ENCODE measurements at regions not wholly inside any gene's neighbourhood (a gene's known extent, or its start where the extent isn't known, plus 50 kb on each side); places are given as distances from the start of the nearest gene placed in this dataset.

GRCh38 chr10:31146491-31147209, 115.0 kb upstream of the ZNF438 start:
- DNase-seq: no peak

GRCh38 chr10:31147210-31147608, 115.5 kb upstream of the ZNF438 start:
- DNase-seq: no peak

GRCh38 chr10:31148951-31149350, 117.3 kb upstream of the ZNF438 start:
- no peak for DNase-seq

- DNase-seq: no peak
These were observed 118.3 kb upstream of the ZNF438 start for GRCh38 chr10:31149835-31150512.

GRCh38 chr10:31151301-31151700, 119.6 kb upstream of the ZNF438 start:
- DNase-seq: no peak

GRCh38 chr10:31152421-31153135, 120.9 kb upstream of the ZNF438 start:
- DNase-seq: no peak

GRCh38 chr10:31153161-31153560, 121.5 kb upstream of the ZNF438 start:
- DNase-seq: no peak

GRCh38 chr10:31153692-31154091, 122.0 kb upstream of the ZNF438 start:
- DNase-seq: no peak

GRCh38 chr10:31154996-31155395, 123.3 kb upstream of the ZNF438 start:
- DNase-seq: no peak

- no peak for DNase-seq
These were observed 125.7 kb upstream of the ZNF438 start for GRCh38 chr10:31157123-31158010.

GRCh38 chr10:31158011-31158658, 126.5 kb upstream of the ZNF438 start:
- no peak for DNase-seq

- DNase-seq: no peak
These were observed 134.9 kb upstream of the ZNF438 start for GRCh38 chr10:31166606-31167005.

GRCh38 chr10:31170636-31171035, 139.0 kb upstream of the ZNF438 start:
- no peak for DNase-seq

GRCh38 chr10:31171402-31172083, 139.9 kb upstream of the ZNF438 start:
- DNase-seq: no peak

- no peak for DNase-seq
These were observed 141.3 kb upstream of the ZNF438 start for GRCh38 chr10:31172925-31173324.

- DNase-seq: no peak
These were observed 142.1 kb upstream of the ZNF438 start for GRCh38 chr10:31173752-31174151.

- DNase-seq: no peak
These were observed 139.8 kb upstream of the ZEB1 start for GRCh38 chr10:31179091-31179680.

- no peak for DNase-seq
These were observed 132.6 kb upstream of the ZEB1 start for GRCh38 chr10:31186225-31187000.

GRCh38 chr10:31187182-31187581, 131.8 kb upstream of the ZEB1 start:
- DNase-seq: no peak

GRCh38 chr10:31187607-31188210, 131.3 kb upstream of the ZEB1 start:
- no peak for DNase-seq
